DND-41 (cell line): ENCODE measurements at regions not wholly inside any gene's neighbourhood (a gene's known extent, or its start where the extent isn't known, plus 50 kb on each side); places are given as distances from the start of the nearest gene placed in this dataset.

Experiments
- ATAC-seq: fragments of 200-7000 bp; cut with Tn5 transposase; 3 replicates; pipeline ENCODE4 v1.9.1; 2021; ENCODE audit warnings: low read depth; ENCODE audit not compliant: insufficient read depth
- DNase-seq: peaks from one replicate; pipeline ENCODE4 v3.0.0-alpha.2; 2020
- H2AFZ ChIP-seq: 2 replicates; pipeline ENCODE4 v1.6.0; 2012; ENCODE audit warnings: low read depth, low read length
- H3K27ac ChIP-seq: 2 replicates; pipeline ENCODE4 v1.5.1; 2012; ENCODE audit warnings: low read length, inconsistent platforms
- H3K27me3 ChIP-seq: fragments of 200-600 bp; sonication (generic); 2 replicates; pipeline ENCODE4 v1.6.0; 2012; ENCODE audit warnings: low read length, mild to moderate bottlenecking, inconsistent platforms; ENCODE audit not compliant: insufficient read depth, poor library complexity
- H3K36me3 ChIP-seq: 2 replicates; pipeline ENCODE4 v1.5.1; 2012; ENCODE audit warnings: low read length, inconsistent platforms; ENCODE audit not compliant: insufficient read depth
- H3K4me1 ChIP-seq: 2 replicates; pipeline ENCODE4 v1.5.1; 2012; ENCODE audit warnings: mild to moderate bottlenecking, low read length; ENCODE audit not compliant: insufficient read depth
- H3K4me2 ChIP-seq: 2 replicates; pipeline ENCODE4 v1.6.0; 2012; ENCODE audit warnings: mild to moderate bottlenecking, moderate library complexity, low read length, inconsistent platforms; ENCODE audit not compliant: insufficient read depth
- H3K4me3 ChIP-seq, 2 experiments: fragments of 200-600 bp in 1 of 2; shearing (Covaris generic) in 1 of 2; 2 replicates each; pipeline ENCODE4 v1.5.1; 2012 to 2016; ENCODE audit warnings: inconsistent platforms in 2 of 2, low read length in 2 of 2, mild to moderate bottlenecking in 2 of 2, low read depth in 1 of 2, moderate library complexity in 1 of 2
- H3K79me2 ChIP-seq: 2 replicates; pipeline ENCODE4 v1.6.0; 2012; ENCODE audit warnings: low read length, inconsistent platforms; ENCODE audit not compliant: insufficient read depth
- H3K9ac ChIP-seq: 2 replicates; pipeline ENCODE4 v1.6.0; 2012; ENCODE audit warnings: low read depth, mild to moderate bottlenecking, inconsistent platforms, low read length, moderate library complexity
- H3K9me3 ChIP-seq: 2 replicates; pipeline ENCODE4 v1.5.1; 2012; ENCODE audit warnings: low read length, moderate library complexity, mild to moderate bottlenecking, inconsistent platforms; ENCODE audit not compliant: insufficient read depth, severe bottlenecking
- H4K20me1 ChIP-seq: 2 replicates; pipeline ENCODE4 v1.6.0; 2012; ENCODE audit warnings: low read length; ENCODE audit not compliant: insufficient read depth
- EZH2 ChIP-seq: IDR thresholded peaks from 3 replicates; pipeline ENCODE4 v1.6.1; 2012; ENCODE audit warnings: borderline replicate concordance, low read depth, mild to moderate bottlenecking, moderate library complexity, low read length, inconsistent platforms; ENCODE audit not compliant: severe bottlenecking
- TF ChIP-seq, protein P1 (sequence below): IDR thresholded peaks from 2 replicates; pipeline ENCODE4 v1.5.1; 2012; ENCODE audit warnings: borderline replicate concordance, low read length, moderate library complexity, mild to moderate bottlenecking; ENCODE audit not compliant: poor library complexity, severe bottlenecking; ENCODE audit errors: extremely low read depth

DNA sequence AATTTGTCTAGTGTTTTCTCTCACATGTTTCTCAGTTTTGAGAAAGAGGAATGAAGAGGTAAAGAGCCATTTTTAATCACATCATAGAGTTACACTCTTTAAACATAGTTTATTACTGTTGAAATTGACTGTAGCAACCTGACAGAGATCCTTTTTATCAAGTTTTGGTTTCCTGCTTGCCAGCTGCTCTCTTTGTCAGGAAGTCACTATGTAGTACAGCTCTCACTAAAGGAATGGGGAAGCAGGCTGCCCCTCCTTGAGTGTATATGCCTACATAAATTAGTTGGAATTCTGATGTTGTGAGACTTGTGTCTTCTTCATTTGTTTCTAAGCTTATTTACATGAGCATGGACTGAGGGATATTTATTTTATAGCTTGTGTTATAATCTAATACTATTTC lies 1274.0 kb upstream of the CELF2 start:
- H3K27ac ChIP-seq = no peak overlapping the region
- no peak overlapping the region for H3K9ac ChIP-seq
- H3K27me3 ChIP-seq = no peaks in the 10 kb centered on the region
- ATAC-seq (no peak), DNase-seq (no peak)
- H3K4me1 ChIP-seq = no peaks in the 10 kb centered on the region
- no peaks in the 10 kb centered on the region for H4K20me1 ChIP-seq
- H3K4me3 ChIP-seq = no peak overlapping the region
- H3K9me3 ChIP-seq = no peaks in the 10 kb centered on the region
- no peaks in the 10 kb centered on the region for H3K79me2 ChIP-seq
- no peak overlapping the region for H3K4me2 ChIP-seq
- TF ChIP-seq EZH2 = no peak
- TF ChIP-seq, protein P1, sequence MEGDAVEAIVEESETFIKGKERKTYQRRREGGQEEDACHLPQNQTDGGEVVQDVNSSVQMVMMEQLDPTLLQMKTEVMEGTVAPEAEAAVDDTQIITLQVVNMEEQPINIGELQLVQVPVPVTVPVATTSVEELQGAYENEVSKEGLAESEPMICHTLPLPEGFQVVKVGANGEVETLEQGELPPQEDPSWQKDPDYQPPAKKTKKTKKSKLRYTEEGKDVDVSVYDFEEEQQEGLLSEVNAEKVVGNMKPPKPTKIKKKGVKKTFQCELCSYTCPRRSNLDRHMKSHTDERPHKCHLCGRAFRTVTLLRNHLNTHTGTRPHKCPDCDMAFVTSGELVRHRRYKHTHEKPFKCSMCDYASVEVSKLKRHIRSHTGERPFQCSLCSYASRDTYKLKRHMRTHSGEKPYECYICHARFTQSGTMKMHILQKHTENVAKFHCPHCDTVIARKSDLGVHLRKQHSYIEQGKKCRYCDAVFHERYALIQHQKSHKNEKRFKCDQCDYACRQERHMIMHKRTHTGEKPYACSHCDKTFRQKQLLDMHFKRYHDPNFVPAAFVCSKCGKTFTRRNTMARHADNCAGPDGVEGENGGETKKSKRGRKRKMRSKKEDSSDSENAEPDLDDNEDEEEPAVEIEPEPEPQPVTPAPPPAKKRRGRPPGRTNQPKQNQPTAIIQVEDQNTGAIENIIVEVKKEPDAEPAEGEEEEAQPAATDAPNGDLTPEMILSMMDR = no peak
- H2AFZ ChIP-seq = no peak overlapping the region
- H3K36me3 ChIP-seq = no peaks in the 10 kb centered on the region

DNA sequence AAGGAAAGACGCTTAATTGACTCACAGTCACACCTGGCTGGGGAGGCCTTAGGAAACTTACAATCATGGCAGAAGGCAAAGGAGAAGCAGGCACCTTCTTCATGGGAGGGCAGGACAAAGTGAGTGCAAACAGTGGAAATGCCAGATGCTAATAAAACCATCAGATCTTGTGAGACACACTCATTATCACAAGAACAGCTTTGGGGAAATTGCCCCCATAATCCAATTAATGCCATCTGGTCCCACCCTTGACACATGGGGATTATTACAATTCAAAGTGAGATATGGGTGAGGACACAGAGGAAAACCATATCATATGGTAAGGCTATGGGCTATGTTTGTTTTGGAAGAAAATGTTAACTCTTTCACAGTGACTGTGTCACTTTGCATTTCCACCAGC lies 1272.5 kb upstream of the CELF2 start:
- ATAC-seq (no peak), DNase-seq (no peak)
- H3K27me3 ChIP-seq = no peaks in the 10 kb centered on the region
- H3K4me2 ChIP-seq = no peak overlapping the region
- no peaks in the 10 kb centered on the region for H4K20me1 ChIP-seq
- no peaks in the 10 kb centered on the region for H3K4me1 ChIP-seq
- no peak overlapping the region for H3K4me3 ChIP-seq
- no peak overlapping the region for H3K9ac ChIP-seq
- no peak overlapping the region for H3K27ac ChIP-seq
- no peaks in the 10 kb centered on the region for H3K36me3 ChIP-seq
- no peak overlapping the region for H2AFZ ChIP-seq
- TF ChIP-seq, protein P1 = no peak
- no peak for TF ChIP-seq EZH2
- no peaks in the 10 kb centered on the region for H3K79me2 ChIP-seq
- no peaks in the 10 kb centered on the region for H3K9me3 ChIP-seq

DNA sequence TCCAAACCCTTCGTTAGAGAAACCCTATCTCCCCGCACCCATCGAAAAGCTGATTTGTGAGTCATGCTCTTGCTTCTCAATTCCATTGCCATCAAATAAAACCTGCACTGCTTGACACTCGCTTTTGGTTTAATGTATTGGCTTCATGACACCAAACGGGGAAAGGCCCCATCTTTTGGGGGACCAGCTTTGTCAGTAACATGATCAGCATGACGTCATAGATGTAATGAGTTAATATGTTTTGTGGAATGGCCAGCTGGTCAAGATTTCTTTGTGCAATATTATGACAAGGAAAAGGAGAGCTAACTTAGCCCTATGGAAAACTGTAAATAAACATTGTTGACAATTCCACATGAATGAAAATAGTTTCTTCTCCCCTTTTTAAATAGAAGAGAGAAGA lies 1260.5 kb upstream of the CELF2 start:
- no peak for TF ChIP-seq EZH2
- TF ChIP-seq, protein P1 = no peak
- no peak overlapping the region for H3K9ac ChIP-seq
- no peak overlapping the region for H3K4me3 ChIP-seq
- no peaks in the 10 kb centered on the region for H3K4me1 ChIP-seq
- H3K79me2 ChIP-seq = no peaks in the 10 kb centered on the region
- no peak overlapping the region for H3K27ac ChIP-seq
- DNase-seq (no peak), ATAC-seq (no peak)
- H3K36me3 ChIP-seq = no peaks in the 10 kb centered on the region
- no peaks in the 10 kb centered on the region for H4K20me1 ChIP-seq
- no peaks in the 10 kb centered on the region for H3K27me3 ChIP-seq
- no peak overlapping the region for H3K4me2 ChIP-seq
- H2AFZ ChIP-seq = no peak overlapping the region
- H3K9me3 ChIP-seq = no peaks in the 10 kb centered on the region

DNA sequence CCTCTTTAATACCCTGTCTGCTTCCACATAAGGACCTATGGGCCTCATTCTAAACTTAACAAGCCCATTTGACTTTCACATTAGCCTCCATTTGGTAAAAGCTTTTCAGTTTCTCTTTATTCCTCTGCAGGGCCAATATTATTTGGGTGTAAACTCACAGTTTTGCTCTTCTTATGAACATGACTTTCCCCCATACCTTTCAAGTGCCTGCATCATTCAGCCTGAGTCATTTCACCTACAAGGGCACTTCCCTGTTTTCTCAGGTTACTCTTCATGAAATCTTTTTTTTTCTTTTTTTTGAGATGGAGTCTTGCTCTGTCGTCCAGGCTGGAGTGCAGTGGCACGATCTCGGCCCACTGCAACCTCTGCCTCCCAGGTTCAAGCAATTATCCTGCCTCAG lies 1258.1 kb upstream of the CELF2 start:
- TF ChIP-seq EZH2 = no peak
- TF ChIP-seq, protein P1 = no peak
- no peak overlapping the region for H2AFZ ChIP-seq

More for the DNA sequence above, 1258.1 kb upstream of the CELF2 start:
- Histone ChIP-seq H3K4me3 (no peak overlapping the region), H3K36me3 (no peaks in the 10 kb centered on the region), H3K79me2 (no peaks in the 10 kb centered on the region), H3K4me1 (no peaks in the 10 kb centered on the region), H3K27ac (no peak overlapping the region), H3K9me3 (no peaks in the 10 kb centered on the region), H4K20me1 (no peaks in the 10 kb centered on the region), H3K4me2 (no peak overlapping the region), H3K9ac (no peak overlapping the region), H3K27me3 (no peaks in the 10 kb centered on the region)
- DNase-seq (no peak), ATAC-seq (no peak)
